Gastroesophageal sphincter (tissue), 2 donors: ENCODE measurements at regions not wholly inside any gene's neighbourhood (a gene's known extent, or its start where the extent isn't known, plus 50 kb on each side); places are given as distances from the start of the nearest gene placed in this dataset.

Source experiments
- EP300 ChIP-seq: sonication (generic); formaldehyde crosslinking; IDR thresholded peaks from one replicate; pipeline ENCODE4 v1.6.1; 2017; ENCODE audit warnings: antibody characterized with exemption, mild to moderate bottlenecking
- POLR2A ChIP-seq, 2 donors: fragments of 450-650 bp; IDR thresholded peaks; one replicate each; pipeline ENCODE4 v1.6.1; 2017; ENCODE audit warnings: antibody characterized with exemption in 2 of 2, mild to moderate bottlenecking in 2 of 2, moderate library complexity in 1 of 2
- POLR2AphosphoS5 ChIP-seq: sonication (generic); formaldehyde crosslinking; IDR thresholded peaks from one replicate; pipeline ENCODE4 v1.6.1; 2017; ENCODE audit warnings: antibody characterized with exemption

DNA sequence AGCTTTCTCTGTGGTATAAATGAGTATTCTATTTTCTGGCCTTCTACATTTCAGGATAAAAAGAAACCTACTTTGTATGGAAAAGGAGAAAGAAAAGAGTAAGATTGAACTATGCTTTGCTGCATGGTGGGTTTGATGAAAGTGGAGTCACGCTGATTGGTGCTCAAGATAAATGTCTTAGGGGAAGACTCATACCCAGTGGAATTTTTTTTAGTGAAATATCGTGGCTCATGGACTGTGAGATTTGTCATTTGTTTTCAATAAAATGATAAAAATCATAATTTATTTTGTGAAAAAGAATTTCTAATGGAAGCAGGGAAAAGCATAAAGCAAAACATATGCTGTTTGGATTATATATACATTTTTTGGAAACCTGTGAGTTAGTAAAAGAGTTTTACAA, 292.5 kb downstream of the ZPLD1 start:
- no peak for TF ChIP-seq EP300
- no peak for TF ChIP-seq POLR2A (IDR thresholded peaks at IDR 0.05)
- TF ChIP-seq POLR2AphosphoS5 = no peak
